ENCODE measurements at regions not wholly inside any gene's neighbourhood (a gene's known extent, or its start where the extent isn't known, plus 50 kb on each side); places are given as distances from the start of the nearest gene placed in this dataset.

- TF ChIP-seq NKX3-1 (CRISPR knock-in tag; IDR thresholded peaks at IDR 0.05) (no peak), ZNF33B (CRISPR knock-in tag; IDR thresholded peaks at IDR 0.05) (no peak), ELF4 (CRISPR knock-in tag; IDR thresholded peaks at IDR 0.05; ENCODE audit: borderline replicate concordance) (no peak), ZFY (CRISPR knock-in tag; IDR thresholded peaks at IDR 0.05) (no peak), ZNF510 (CRISPR knock-in tag; IDR thresholded peaks at IDR 0.05; ENCODE audit: low read depth) (no peak), ZNF441 (CRISPR knock-in tag; IDR thresholded peaks at IDR 0.05; ENCODE audit: borderline replicate concordance) (no peak)
- TF ChIP-seq, protein P1, sequence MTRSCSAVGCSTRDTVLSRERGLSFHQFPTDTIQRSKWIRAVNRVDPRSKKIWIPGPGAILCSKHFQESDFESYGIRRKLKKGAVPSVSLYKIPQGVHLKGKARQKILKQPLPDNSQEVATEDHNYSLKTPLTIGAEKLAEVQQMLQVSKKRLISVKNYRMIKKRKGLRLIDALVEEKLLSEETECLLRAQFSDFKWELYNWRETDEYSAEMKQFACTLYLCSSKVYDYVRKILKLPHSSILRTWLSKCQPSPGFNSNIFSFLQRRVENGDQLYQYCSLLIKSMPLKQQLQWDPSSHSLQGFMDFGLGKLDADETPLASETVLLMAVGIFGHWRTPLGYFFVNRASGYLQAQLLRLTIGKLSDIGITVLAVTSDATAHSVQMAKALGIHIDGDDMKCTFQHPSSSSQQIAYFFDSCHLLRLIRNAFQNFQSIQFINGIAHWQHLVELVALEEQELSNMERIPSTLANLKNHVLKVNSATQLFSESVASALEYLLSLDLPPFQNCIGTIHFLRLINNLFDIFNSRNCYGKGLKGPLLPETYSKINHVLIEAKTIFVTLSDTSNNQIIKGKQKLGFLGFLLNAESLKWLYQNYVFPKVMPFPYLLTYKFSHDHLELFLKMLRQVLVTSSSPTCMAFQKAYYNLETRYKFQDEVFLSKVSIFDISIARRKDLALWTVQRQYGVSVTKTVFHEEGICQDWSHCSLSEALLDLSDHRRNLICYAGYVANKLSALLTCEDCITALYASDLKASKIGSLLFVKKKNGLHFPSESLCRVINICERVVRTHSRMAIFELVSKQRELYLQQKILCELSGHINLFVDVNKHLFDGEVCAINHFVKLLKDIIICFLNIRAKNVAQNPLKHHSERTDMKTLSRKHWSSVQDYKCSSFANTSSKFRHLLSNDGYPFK (CRISPR knock-in tag; IDR thresholded peaks at IDR 0.05; ENCODE audit: borderline replicate concordance) = no peak
Observed at GRCh38 chr10:6763423-6763822, 183.3 kb upstream of the PRKCQ start (continued).

DNA sequence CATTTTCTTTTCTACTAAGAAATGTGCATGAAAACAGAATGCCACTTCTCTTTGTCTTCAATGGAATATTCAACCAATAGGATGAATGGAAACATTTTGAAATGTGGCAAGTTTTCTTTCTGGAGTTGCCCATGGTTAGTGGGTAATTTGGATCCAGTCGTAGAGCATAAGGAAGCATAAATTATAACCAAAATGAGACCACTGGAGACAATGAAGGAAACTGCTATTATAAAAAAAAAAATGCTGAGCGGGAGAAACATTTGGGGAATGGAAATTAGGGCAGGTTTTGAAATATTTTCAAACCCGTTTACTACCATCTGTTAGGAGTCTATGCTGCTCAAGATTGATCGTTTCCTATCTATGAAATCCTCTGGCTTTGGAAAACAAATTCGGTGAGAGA is 182.9 kb upstream of the PRKCQ start:
- H3K4me3 ChIP-seq (replicated peaks in 1 of 3; ENCODE audit: insufficient read depth in 1 of 3, low read depth in 2 of 3, low read length in 3 of 3) = no peak overlapping the region
- FAIRE-seq (no peak), DNase-seq (ENCODE audit: low spot score) (no peak), ATAC-seq (no peak)
- no peak overlapping the region for H2AFZ ChIP-seq (ENCODE audit: low read length)
- no peak overlapping the region for H3K27ac ChIP-seq (ENCODE audit: extremely low read length, insufficient read depth, low read length)
- no peaks in the 10 kb centered on the region for H3K4me1 ChIP-seq (ENCODE audit: insufficient read depth, low read length)
- TF ChIP-seq, protein P2, sequence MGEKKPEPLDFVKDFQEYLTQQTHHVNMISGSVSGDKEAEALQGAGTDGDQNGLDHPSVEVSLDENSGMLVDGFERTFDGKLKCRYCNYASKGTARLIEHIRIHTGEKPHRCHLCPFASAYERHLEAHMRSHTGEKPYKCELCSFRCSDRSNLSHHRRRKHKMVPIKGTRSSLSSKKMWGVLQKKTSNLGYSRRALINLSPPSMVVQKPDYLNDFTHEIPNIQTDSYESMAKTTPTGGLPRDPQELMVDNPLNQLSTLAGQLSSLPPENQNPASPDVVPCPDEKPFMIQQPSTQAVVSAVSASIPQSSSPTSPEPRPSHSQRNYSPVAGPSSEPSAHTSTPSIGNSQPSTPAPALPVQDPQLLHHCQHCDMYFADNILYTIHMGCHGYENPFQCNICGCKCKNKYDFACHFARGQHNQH (CRISPR knock-in tag; IDR thresholded peaks at IDR 0.05) = no peak
- no peaks in the 10 kb centered on the region for H3K36me3 ChIP-seq (replicated peaks in 1 of 2; ENCODE audit: control insufficient read depth in 1 of 2, insufficient read depth in 2 of 2, low read length in 2 of 2)
- H3K9ac ChIP-seq (ENCODE audit: insufficient read depth, low read depth, low read length) = no peak overlapping the region
- no peaks in the 10 kb centered on the region for H4K20me1 ChIP-seq (ENCODE audit: insufficient read depth, low read length)
- no peaks in the 10 kb centered on the region for H3K79me2 ChIP-seq (ENCODE audit: insufficient read depth, low read length)
- H3K9me3 ChIP-seq (ENCODE audit: low read length) = no peaks in the 10 kb centered on the region
- H3K4me2 ChIP-seq (ENCODE audit: low read depth, low read length) = no peak overlapping the region
- ChIA-PET CTCF (ENCODE audit: low intra/inter-chr PET ratio, low total read pairs) (no interaction called here), POLR2A (no interaction called here)
- WGBS (ENCODE audit: low lambda C conversion rate) = 13% methylated on average over 5 of the region's 5 CpGs
- intact Hi-C loops (cut with micrococcal nuclease; ENCODE audit: unreplicated experiment) = no loop called here
- peaks cover 0 to 5% of the 10 kb centered on the region in 2 experiments; a peak in 3 of 5 replicates for H3K27me3 ChIP-seq (ENCODE audit: control insufficient read depth in 1 of 2, insufficient read depth in 2 of 2, low read length in 2 of 2)
- in situ Hi-C loops (cut with HindIII; ENCODE audit: extremely low pct_ligation_motif_present, low pct_unique_long_range_greater_than_20kb) = no loop called here
- BruUV-seq (replicated peaks) = no TSS peak
